ENCODE measurements at regions not wholly inside any gene's neighbourhood (a gene's known extent, or its start where the extent isn't known, plus 50 kb on each side); places are given as distances from the start of the nearest gene placed in this dataset.

- no peak for DNase-seq (ENCODE audit: low spot score)
These were observed 341.8 kb downstream of the TMEM182 start for GRCh38 chr2:103103678-103104077.

- no peak for DNase-seq (ENCODE audit: low spot score)
These were observed 357.5 kb downstream of the TMEM182 start for GRCh38 chr2:103119352-103119751.

GRCh38 chr2:103121106-103121505 lies 359.3 kb downstream of the TMEM182 start:
- no peak for DNase-seq (ENCODE audit: low spot score)

GRCh38 chr2:103123516-103123915 lies 361.7 kb downstream of the TMEM182 start:
- no peak for DNase-seq (ENCODE audit: low spot score)

GRCh38 chr2:103130857-103131256 lies 369.0 kb downstream of the TMEM182 start:
- no peak for DNase-seq (ENCODE audit: low spot score)

GRCh38 chr2:103132536-103133217 lies 370.8 kb downstream of the TMEM182 start:
- DNase-seq (ENCODE audit: low spot score) = no peak

- DNase-seq (ENCODE audit: low spot score) = no peak
These were observed 373.8 kb downstream of the TMEM182 start for GRCh38 chr2:103135679-103136078.

- DNase-seq (ENCODE audit: low spot score) = no peak
These were observed 376.5 kb downstream of the TMEM182 start for GRCh38 chr2:103138123-103138901.

- DNase-seq (ENCODE audit: low spot score) = no peak
These were observed 377.9 kb downstream of the TMEM182 start for GRCh38 chr2:103139628-103140268.

- DNase-seq (ENCODE audit: low spot score) = no peak
These were observed 383.0 kb downstream of the TMEM182 start for GRCh38 chr2:103144837-103145236.

- DNase-seq (ENCODE audit: low spot score) = no peak
These were observed 383.9 kb downstream of the TMEM182 start for GRCh38 chr2:103145739-103146138.

- DNase-seq (ENCODE audit: low spot score) = no peak
These were observed 389.2 kb downstream of the TMEM182 start for GRCh38 chr2:103151046-103151445.

- DNase-seq (ENCODE audit: low spot score) = no peak
These were observed 390.7 kb downstream of the TMEM182 start for GRCh38 chr2:103152556-103152955.

GRCh38 chr2:103153580-103154284 lies 391.9 kb downstream of the TMEM182 start:
- DNase-seq (ENCODE audit: low spot score) = no peak

GRCh38 chr2:103155308-103155707 lies 393.5 kb downstream of the TMEM182 start:
- no peak for DNase-seq (ENCODE audit: low spot score)

GRCh38 chr2:103159018-103159417 lies 397.2 kb downstream of the TMEM182 start:
- DNase-seq (ENCODE audit: low spot score) = no peak

GRCh38 chr2:103161456-103162289 lies 399.8 kb downstream of the TMEM182 start:
- DNase-seq (ENCODE audit: low spot score) = peak; percentile 19

- DNase-seq (ENCODE audit: low spot score) = no peak
These were observed 402.9 kb downstream of the TMEM182 start for GRCh38 chr2:103164748-103165147.

- DNase-seq (ENCODE audit: low spot score) = no peak
These were observed 404.0 kb downstream of the TMEM182 start for GRCh38 chr2:103165836-103166235.

GRCh38 chr2:103166456-103167324 lies 404.9 kb downstream of the TMEM182 start:
- DNase-seq (ENCODE audit: low spot score) = no peak

- DNase-seq (ENCODE audit: low spot score) = no peak
These were observed 405.8 kb downstream of the TMEM182 start for GRCh38 chr2:103167599-103167998.
